GM21576 (cell line): ENCODE measurements at regions not wholly inside any gene's neighbourhood (a gene's known extent, or its start where the extent isn't known, plus 50 kb on each side); places are given as distances from the start of the nearest gene placed in this dataset.

ENCODE experiments used
- ATAC-seq: cut with Tn5 transposase; IDR thresholded peaks from one replicate; pipeline ENCODE4 v1.9.1; 2021; ENCODE audit warnings: mild to moderate bottlenecking, moderate library complexity; ENCODE audit not compliant: unreplicated experiment

GRCh38 chr2:58578276-58578675 lies 337.2 kb upstream of the FANCL start:
- ATAC-seq: no peak

- ATAC-seq: no peak
These were observed 333.7 kb upstream of the FANCL start for GRCh38 chr2:58574873-58575272.

GRCh38 chr2:58572731-58573130 lies 331.6 kb upstream of the FANCL start:
- no peak for ATAC-seq

GRCh38 chr2:58571181-58571852 lies 330.2 kb upstream of the FANCL start:
- peak; percentile 82 for ATAC-seq

GRCh38 chr2:58569475-58570185 lies 328.5 kb upstream of the FANCL start:
- ATAC-seq: peak; percentile 58

- ATAC-seq: no peak
These were observed 327.8 kb upstream of the FANCL start for GRCh38 chr2:58568901-58569300.

GRCh38 chr2:58562276-58562675 lies 321.2 kb upstream of the FANCL start:
- no peak for ATAC-seq

GRCh38 chr2:58560531-58560930 lies 319.4 kb upstream of the FANCL start:
- ATAC-seq: no peak

GRCh38 chr2:58558881-58559280 lies 317.8 kb upstream of the FANCL start:
- no peak for ATAC-seq

GRCh38 chr2:58557176-58557575 lies 316.1 kb upstream of the FANCL start:
- ATAC-seq: no peak

GRCh38 chr2:58553937-58554336 lies 312.8 kb upstream of the FANCL start:
- no peak for ATAC-seq

- no peak for ATAC-seq
These were observed 312.4 kb upstream of the FANCL start for GRCh38 chr2:58553522-58553921.

- no peak for ATAC-seq
These were observed 304.5 kb upstream of the FANCL start for GRCh38 chr2:58545300-58546280.

GRCh38 chr2:58543442-58543841 lies 302.3 kb upstream of the FANCL start:
- ATAC-seq: no peak

- no peak for ATAC-seq
These were observed 300.4 kb upstream of the FANCL start for GRCh38 chr2:58541511-58541910.

GRCh38 chr2:58540681-58541080 lies 299.6 kb upstream of the FANCL start:
- no peak for ATAC-seq

GRCh38 chr2:58539973-58540372 lies 298.8 kb upstream of the FANCL start:
- ATAC-seq: no peak

GRCh38 chr2:58535990-58536389 lies 294.9 kb upstream of the FANCL start:
- ATAC-seq: no peak

- ATAC-seq: no peak
These were observed 294.1 kb upstream of the FANCL start for GRCh38 chr2:58535182-58535581.

GRCh38 chr2:58533376-58533775 lies 292.3 kb upstream of the FANCL start:
- ATAC-seq: no peak

- ATAC-seq: no peak
These were observed 291.5 kb upstream of the FANCL start for GRCh38 chr2:58532641-58533040.
